HG02623 (cell line): ENCODE measurements at regions not wholly inside any gene's neighbourhood (a gene's known extent, or its start where the extent isn't known, plus 50 kb on each side); places are given as distances from the start of the nearest gene placed in this dataset.
"Not testable (repeated sequence)": the region's sequence is repeated elsewhere in the genome, so short reads cannot be mapped to it uniquely, and the experiment has no call there.

Source experiments
- ATAC-seq: cut with Tn5 transposase; IDR thresholded peaks from one replicate; pipeline ENCODE4 v1.9.1; 2021; ENCODE audit warnings: moderate library complexity; ENCODE audit not compliant: unreplicated experiment

- ATAC-seq, result no peak
These were observed 1341.4 kb upstream of the NUDT12 start for GRCh38 chr5:104903941-104904340.

- ATAC-seq, result no peak
These were observed 1329.0 kb upstream of the NUDT12 start for GRCh38 chr5:104891596-104891995.

GRCh38 chr5:104890767-104891166, 1328.2 kb upstream of the NUDT12 start:
- no peak for ATAC-seq

GRCh38 chr5:104859437-104859836, 1296.8 kb upstream of the NUDT12 start:
- ATAC-seq, result no peak

- not testable (repeated sequence) for ATAC-seq
These were observed 1289.5 kb upstream of the NUDT12 start for GRCh38 chr5:104852099-104852498.

GRCh38 chr5:104845541-104845940, 1283.0 kb upstream of the NUDT12 start:
- no peak for ATAC-seq

GRCh38 chr5:104843822-104844221, 1281.2 kb upstream of the NUDT12 start:
- ATAC-seq, result no peak

GRCh38 chr5:104840284-104840683, 1277.7 kb upstream of the NUDT12 start:
- no peak for ATAC-seq

GRCh38 chr5:104831515-104831914, 1268.9 kb upstream of the NUDT12 start:
- ATAC-seq, result not testable (repeated sequence)

GRCh38 chr5:104821606-104822005, 1259.0 kb upstream of the NUDT12 start:
- no peak for ATAC-seq

GRCh38 chr5:104817127-104817526, 1254.5 kb upstream of the NUDT12 start:
- ATAC-seq, result no peak

GRCh38 chr5:104815212-104815611, 1252.6 kb upstream of the NUDT12 start:
- ATAC-seq, result no peak

- no peak for ATAC-seq
These were observed 1238.0 kb upstream of the NUDT12 start for GRCh38 chr5:104800440-104801048.

- no peak for ATAC-seq
These were observed 1231.1 kb upstream of the NUDT12 start for GRCh38 chr5:104793755-104794080.

- no peak for ATAC-seq
These were observed 1230.6 kb upstream of the NUDT12 start for GRCh38 chr5:104793031-104793754.

- ATAC-seq, result no peak
These were observed 1226.8 kb upstream of the NUDT12 start for GRCh38 chr5:104789366-104789765.

GRCh38 chr5:104785097-104785496, 1222.5 kb upstream of the NUDT12 start:
- no peak for ATAC-seq

- no peak for ATAC-seq
These were observed 1211.8 kb upstream of the NUDT12 start for GRCh38 chr5:104774372-104774771.

- no peak for ATAC-seq
These were observed 1201.6 kb upstream of the NUDT12 start for GRCh38 chr5:104764197-104764596.

- ATAC-seq, result no peak
These were observed 1200.6 kb upstream of the NUDT12 start for GRCh38 chr5:104763216-104763615.

- ATAC-seq, result no peak
These were observed 1195.3 kb upstream of the NUDT12 start for GRCh38 chr5:104757915-104758314.

GRCh38 chr5:104755806-104756205, 1193.2 kb upstream of the NUDT12 start:
- no peak for ATAC-seq
